HL-60 (cell line): ENCODE measurements at regions not wholly inside any gene's neighbourhood (a gene's known extent, or its start where the extent isn't known, plus 50 kb on each side); places are given as distances from the start of the nearest gene placed in this dataset.
A peak's percentile ranks its signal among the peaks of the same experiment; 100 is the strongest.
"Not testable (repeated sequence)": the region's sequence is repeated elsewhere in the genome, so short reads cannot be mapped to it uniquely, and the experiment has no call there.

Source experiments
- DNase-seq, 2 experiments: peaks; one replicate each; pipeline ENCODE4 v3.0.0-alpha.2; 2010 to 2020; ENCODE audit warnings: low read depth in 1 of 2, low spot score in 1 of 2
- H3K27ac ChIP-seq: fragments of 250-450 bp; sonication (Bioruptor Pico); replicated peaks from 2 replicates; pipeline ENCODE4 v1.5.1; 2020; ENCODE audit warnings: mild to moderate bottlenecking, moderate library complexity
- H3K27me3 ChIP-seq: fragments of 250-450 bp; sonication (Bioruptor Pico); 2 replicates; pipeline ENCODE4 v1.5.1; 2021; ENCODE audit warnings: mild to moderate bottlenecking, moderate library complexity; ENCODE audit not compliant: insufficient read depth, poor library complexity, severe bottlenecking
- H3K4me3 ChIP-seq: replicated peaks from 2 replicates; pipeline ENCODE4 v1.5.1; 2011; ENCODE audit warnings: mild to moderate bottlenecking, control low read depth, low read length; ENCODE audit not compliant: insufficient read depth
- TF ChIP-seq, protein P1 (sequence below): IDR thresholded peaks from 2 replicates; pipeline ENCODE4 v1.6.1; 2012; ENCODE audit warnings: low read depth; ENCODE audit not compliant: insufficient replicate concordance

DNA sequence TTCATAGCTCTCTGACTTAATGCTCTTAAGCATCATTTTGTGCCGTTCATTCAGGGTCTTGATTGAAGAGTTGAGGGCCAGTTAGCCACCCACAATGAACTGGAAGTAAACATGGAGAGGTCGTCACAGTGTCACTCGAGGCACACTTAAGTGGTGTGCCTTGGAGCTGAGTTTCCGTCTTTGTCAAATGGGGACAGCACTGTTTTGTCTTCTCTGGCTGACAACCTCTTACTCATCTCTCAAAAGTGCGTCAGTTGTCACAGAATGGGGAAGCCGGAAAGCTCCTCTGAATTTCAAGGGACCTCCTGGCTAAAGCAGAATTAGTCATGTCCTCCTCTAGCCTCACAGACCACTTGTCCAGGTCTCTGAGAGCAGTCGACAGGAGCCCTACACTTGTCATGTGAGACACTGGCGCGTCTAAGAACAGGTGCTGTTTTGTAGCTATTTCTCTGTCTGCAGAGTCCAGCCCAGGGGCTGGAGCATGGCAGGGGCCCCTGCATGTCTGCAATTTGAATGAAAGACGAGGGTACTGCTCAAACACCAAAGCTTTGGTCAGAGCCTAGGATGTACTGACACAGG is 231.5 kb downstream of the NPIPA7 start:
- H3K27me3 ChIP-seq, DNase-seq, H3K4me3 ChIP-seq, H3K27ac ChIP-seq: not testable (repeated sequence)

DNA sequence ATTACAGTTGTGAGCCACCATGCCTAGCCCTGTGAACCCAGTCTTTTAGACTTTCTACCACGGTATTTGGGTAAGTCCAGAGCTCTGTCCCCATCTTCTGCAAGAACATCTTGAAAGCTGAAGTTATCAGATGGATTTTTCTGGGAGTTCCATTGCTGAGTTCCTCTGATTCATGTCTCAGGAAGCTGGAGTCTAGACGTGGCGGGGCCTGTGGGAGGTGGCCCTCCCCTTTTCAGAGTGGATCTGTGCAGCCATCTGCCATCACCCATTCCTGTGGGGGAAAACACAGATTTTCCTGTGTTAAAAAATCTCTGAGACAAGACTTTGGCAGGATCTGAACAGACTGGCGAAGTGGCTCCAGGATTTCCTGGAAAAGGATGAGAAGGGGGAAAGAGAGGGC is 234.3 kb downstream of the NPIPA7 start:
- not testable (repeated sequence) for H3K27ac ChIP-seq, H3K4me3 ChIP-seq, H3K27me3 ChIP-seq, DNase-seq

DNA sequence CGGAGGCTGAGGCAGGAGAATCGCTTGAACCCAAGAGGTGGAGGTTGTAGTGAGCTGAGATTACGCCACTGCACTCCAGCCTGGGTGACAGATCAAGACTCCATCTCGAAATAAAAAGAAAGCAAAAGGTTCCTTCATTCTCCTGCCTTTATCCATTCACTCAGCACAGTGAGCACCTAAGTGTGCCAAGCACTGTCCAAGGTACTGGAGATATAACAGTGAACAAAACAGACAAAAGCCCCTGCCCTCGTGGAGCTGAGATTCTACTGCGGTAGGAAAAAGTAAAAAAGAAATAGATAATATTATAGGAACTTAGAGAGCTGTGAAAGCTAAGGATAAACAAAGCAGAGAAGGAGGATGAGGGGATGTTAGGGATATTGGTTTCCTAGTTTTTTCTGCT is 235.5 kb downstream of the NPIPA7 start:
- not testable (repeated sequence) for H3K27ac ChIP-seq, H3K27me3 ChIP-seq, H3K4me3 ChIP-seq, DNase-seq
- TF ChIP-seq, protein P1, sequence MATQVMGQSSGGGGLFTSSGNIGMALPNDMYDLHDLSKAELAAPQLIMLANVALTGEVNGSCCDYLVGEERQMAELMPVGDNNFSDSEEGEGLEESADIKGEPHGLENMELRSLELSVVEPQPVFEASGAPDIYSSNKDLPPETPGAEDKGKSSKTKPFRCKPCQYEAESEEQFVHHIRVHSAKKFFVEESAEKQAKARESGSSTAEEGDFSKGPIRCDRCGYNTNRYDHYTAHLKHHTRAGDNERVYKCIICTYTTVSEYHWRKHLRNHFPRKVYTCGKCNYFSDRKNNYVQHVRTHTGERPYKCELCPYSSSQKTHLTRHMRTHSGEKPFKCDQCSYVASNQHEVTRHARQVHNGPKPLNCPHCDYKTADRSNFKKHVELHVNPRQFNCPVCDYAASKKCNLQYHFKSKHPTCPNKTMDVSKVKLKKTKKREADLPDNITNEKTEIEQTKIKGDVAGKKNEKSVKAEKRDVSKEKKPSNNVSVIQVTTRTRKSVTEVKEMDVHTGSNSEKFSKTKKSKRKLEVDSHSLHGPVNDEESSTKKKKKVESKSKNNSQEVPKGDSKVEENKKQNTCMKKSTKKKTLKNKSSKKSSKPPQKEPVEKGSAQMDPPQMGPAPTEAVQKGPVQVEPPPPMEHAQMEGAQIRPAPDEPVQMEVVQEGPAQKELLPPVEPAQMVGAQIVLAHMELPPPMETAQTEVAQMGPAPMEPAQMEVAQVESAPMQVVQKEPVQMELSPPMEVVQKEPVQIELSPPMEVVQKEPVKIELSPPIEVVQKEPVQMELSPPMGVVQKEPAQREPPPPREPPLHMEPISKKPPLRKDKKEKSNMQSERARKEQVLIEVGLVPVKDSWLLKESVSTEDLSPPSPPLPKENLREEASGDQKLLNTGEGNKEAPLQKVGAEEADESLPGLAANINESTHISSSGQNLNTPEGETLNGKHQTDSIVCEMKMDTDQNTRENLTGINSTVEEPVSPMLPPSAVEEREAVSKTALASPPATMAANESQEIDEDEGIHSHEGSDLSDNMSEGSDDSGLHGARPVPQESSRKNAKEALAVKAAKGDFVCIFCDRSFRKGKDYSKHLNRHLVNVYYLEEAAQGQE, result peak; percentile 85

DNA sequence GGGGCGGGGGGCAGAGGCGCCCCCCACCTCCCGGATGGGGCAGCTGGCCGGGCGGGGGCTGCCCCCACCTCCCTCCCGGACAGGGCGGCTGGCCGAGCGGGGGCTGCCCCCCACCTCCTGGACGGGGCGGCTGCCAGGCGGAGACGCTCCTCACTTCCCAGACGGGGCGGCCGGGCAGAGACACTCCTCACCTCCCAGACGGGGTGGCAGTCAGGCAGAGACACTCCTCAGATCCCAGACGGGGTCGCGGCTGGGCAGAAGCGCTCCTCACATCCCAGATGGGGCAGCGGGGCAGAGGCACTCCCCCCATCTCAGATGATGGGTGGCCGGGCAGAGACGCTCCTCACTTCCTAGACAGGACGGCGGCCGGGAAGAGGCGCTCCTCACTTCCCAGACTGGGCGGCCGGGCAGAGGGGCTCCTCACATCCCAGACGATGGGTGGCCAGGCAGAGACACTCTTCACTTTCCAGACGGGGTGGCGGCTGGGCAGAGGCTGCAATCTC is 240.1 kb downstream of the NPIPA7 start:
- not testable (repeated sequence) for H3K27ac ChIP-seq, H3K27me3 ChIP-seq, H3K4me3 ChIP-seq, DNase-seq

GRCh38 chr16:16624367-16624766 is 245.4 kb downstream of the NPIPA7 start:
- not testable (repeated sequence) for H3K27ac ChIP-seq, H3K27me3 ChIP-seq, H3K4me3 ChIP-seq, DNase-seq

GRCh38 chr16:16625140-16625539 is 246.2 kb downstream of the NPIPA7 start:
- H3K27ac ChIP-seq, H3K4me3 ChIP-seq, H3K27me3 ChIP-seq, DNase-seq: not testable (repeated sequence)

DNA sequence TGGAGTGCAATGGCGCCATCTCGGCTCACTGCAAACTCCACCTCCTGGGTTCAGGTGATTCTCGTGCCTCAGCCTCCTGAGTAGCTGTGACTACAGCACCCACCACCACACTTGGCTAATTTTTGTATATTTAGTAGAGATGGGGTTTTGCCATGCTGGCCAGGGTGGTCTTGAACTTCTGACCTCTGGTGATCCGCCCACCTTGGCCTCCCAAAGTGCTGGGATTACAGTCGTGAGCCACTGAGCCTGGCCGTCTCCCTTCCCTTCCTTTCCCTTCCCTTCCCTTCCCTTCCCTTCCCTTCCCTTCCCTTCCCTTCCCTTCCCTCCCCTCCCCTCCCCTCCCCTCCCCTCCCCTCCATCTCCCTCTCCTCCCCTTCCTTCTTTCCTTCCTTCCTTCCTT is 248.9 kb downstream of the NPIPA7 start:
- H3K4me3 ChIP-seq, H3K27me3 ChIP-seq, H3K27ac ChIP-seq, DNase-seq: not testable (repeated sequence)

DNA sequence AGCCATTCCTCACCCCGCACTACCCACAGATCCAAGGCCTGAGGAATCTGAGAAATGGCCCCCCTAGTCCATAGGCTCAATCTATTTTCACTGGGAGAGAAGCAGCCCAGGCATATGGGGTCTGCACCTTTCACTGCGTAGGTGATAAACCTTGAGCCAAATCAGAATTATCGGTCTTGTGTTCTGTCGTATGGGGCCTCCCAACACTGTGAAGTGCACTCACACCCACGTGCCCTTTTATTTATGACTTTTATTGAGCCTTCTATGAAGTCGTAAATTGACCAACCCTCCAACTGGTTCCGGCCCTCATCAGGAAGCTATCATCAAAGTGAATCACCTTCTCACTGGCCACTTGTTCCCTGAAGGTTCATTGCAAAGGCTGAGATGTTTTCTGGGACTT is 259.3 kb downstream of the NPIPA7 start:
- DNase-seq, H3K27ac ChIP-seq, H3K27me3 ChIP-seq, H3K4me3 ChIP-seq: not testable (repeated sequence)

DNA sequence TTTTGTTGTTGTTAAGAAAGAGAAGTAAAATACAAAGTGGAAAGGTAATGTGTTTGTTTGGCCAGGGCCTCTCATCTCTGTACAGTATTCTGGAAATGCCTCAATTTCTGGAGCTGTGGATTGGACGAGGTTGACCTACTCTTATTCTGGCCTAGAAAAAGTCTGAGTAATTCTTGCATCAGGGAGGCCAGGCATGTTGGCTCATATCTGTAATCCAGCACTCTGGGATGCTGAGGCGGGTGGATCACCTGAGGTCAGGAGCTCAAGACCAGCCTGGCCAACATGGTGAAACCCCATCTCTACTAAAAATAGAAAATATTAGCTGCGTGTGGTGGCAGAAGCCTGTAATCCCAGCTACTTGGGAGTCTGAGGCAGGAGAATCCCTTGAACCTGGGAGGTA is 259.8 kb downstream of the NPIPA7 start:
- not testable (repeated sequence) for H3K4me3 ChIP-seq, H3K27ac ChIP-seq, DNase-seq, H3K27me3 ChIP-seq

- H3K27me3 ChIP-seq, DNase-seq, H3K4me3 ChIP-seq, H3K27ac ChIP-seq: not testable (repeated sequence)
Observed at GRCh38 chr16:16643828-16644227, 264.9 kb downstream of the NPIPA7 start.

DNA sequence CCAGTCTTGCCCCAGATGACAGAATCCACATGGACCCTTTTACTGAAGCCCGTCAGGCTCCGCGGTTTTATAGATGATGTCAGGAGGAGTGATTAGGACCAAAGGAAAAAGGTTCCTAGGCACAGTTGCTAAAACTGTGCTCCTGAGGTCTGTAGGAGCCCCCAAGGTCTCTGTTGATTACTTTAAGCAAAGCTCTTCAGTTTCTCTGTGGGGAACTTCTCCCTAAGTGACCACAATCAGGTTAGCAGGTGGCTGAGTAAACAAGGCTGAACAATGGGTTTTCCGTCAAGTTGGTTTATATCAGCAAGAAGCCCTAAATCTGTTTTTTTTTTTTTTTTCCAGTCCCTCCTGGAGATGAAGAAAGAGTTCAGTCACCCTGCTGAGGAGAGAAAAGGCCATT is 269.1 kb downstream of the NPIPA7 start:
- not testable (repeated sequence) for DNase-seq, H3K4me3 ChIP-seq, H3K27me3 ChIP-seq, H3K27ac ChIP-seq

- not testable (repeated sequence) for DNase-seq, H3K27ac ChIP-seq, H3K4me3 ChIP-seq, H3K27me3 ChIP-seq
Observed at GRCh38 chr16:16672180-16672812, 293.4 kb downstream of the NPIPA7 start.

GRCh38 chr16:16674820-16675219 is 295.9 kb downstream of the NPIPA7 start:
- H3K4me3 ChIP-seq, H3K27me3 ChIP-seq, H3K27ac ChIP-seq, DNase-seq: not testable (repeated sequence)

DNA sequence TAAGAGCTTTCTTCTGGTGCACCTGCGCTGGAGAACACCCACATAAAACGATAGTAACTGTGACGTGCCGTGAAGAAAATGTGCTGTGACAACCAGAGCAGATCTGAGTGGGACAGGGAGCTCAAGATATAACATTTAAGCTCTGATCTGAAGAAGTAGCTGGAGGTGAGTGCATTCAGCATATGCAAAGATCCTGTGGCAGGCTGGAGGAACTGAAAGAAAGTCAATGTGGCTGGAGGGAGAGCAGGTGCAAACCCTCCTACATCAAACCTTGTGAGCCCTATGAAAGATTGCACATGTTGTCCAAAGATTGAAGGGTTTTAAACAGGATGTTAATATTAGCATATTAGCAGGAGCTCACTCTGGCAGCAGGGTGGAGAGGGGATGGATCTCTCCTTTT is 342.9 kb downstream of the NPIPA7 start:
- not testable (repeated sequence) for H3K27me3 ChIP-seq, H3K4me3 ChIP-seq

More for the DNA sequence above, 342.9 kb downstream of the NPIPA7 start:
- DNase-seq, H3K27ac ChIP-seq: not testable (repeated sequence)
